Parathyroid adenoma (tissue), 2 donors: ENCODE measurements at regions not wholly inside any gene's neighbourhood (a gene's known extent, or its start where the extent isn't known, plus 50 kb on each side); places are given as distances from the start of the nearest gene placed in this dataset.

Source experiments
- H2AFZ ChIP-seq: fragments of 300-600 bp; sonication (generic); one replicate; pipeline ENCODE4 v1.7.0; 2017; ENCODE audit warnings: antibody characterized with exemption, mild to moderate bottlenecking
- H3K27ac ChIP-seq: fragments of 300-600 bp; sonication (generic); one replicate; pipeline ENCODE4 v1.7.0; 2017
- H3K27me3 ChIP-seq: fragments of 300-600 bp; sonication (generic); one replicate; pipeline ENCODE4 v1.7.0; 2017; ENCODE audit warnings: low read length; ENCODE audit not compliant: control insufficient read depth, insufficient read depth
- H3K36me3 ChIP-seq: fragments of 300-600 bp; sonication (generic); one replicate; pipeline ENCODE4 v1.7.0; 2017; ENCODE audit warnings: low read length; ENCODE audit not compliant: control insufficient read depth, insufficient read depth
- H3K4me1 ChIP-seq: fragments of 300-600 bp; sonication (generic); one replicate; pipeline ENCODE4 v1.7.0; 2017; ENCODE audit warnings: control low read depth
- H3K4me2 ChIP-seq: fragments of 300-600 bp; sonication (generic); one replicate; pipeline ENCODE4 v1.7.0; 2017; ENCODE audit warnings: low read length
- H3K4me3 ChIP-seq: fragments of 300-600 bp; sonication (generic); one replicate; pipeline ENCODE4 v1.7.0; 2017; ENCODE audit warnings: low read depth, low read length
- H3K79me2 ChIP-seq: fragments of 300-600 bp; sonication (generic); one replicate; pipeline ENCODE4 v1.7.0; 2017; ENCODE audit warnings: control low read depth
- H3K9ac ChIP-seq: fragments of 300-600 bp; sonication (generic); one replicate; pipeline ENCODE4 v1.7.0; 2017; ENCODE audit warnings: mild to moderate bottlenecking
- H3K9me3 ChIP-seq: fragments of 300-600 bp; sonication (generic); one replicate; pipeline ENCODE4 v1.7.0; 2017; ENCODE audit warnings: low read length; ENCODE audit not compliant: control insufficient read depth
- TF ChIP-seq, protein P1 (sequence below): fragments of 300-600 bp; sonication (generic); IDR thresholded peaks from one replicate; pipeline ENCODE4 v1.7.0; 2017; ENCODE audit warnings: antibody characterized with exemption, mild to moderate bottlenecking
- donor health status: primary hyperparathyroidism.

DNA sequence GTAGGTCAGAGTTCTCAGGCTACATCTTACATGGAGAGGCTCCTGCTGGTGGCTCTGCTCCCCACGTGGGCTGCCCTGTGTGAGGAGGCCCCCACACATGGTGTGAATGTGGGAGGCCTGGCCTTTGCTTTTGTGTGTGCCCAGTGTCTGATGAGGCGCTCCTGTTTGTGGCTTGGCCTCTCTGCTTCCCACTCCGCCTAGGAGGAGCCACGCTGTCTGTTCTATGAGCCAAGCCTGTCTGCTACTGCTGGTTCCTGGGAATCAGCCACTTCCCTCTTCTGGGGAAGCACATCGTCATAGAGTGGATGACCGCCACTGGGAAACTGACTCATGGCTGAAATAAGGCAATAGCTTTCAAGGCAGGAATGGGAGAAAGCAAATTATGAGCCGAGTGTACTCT is 87.1 kb downstream of the CYP26A1 start:
- Histone ChIP-seq H3K4me1 (no peaks in the 10 kb centered on the region), H2AFZ (no peak overlapping the region), H3K27ac (no peak overlapping the region), H3K9ac (no peak overlapping the region), H3K27me3 (no peaks in the 10 kb centered on the region), H3K9me3 (no peaks in the 10 kb centered on the region), H3K36me3 (no peaks in the 10 kb centered on the region), H3K4me2 (no peak overlapping the region), H3K4me3 (no peak overlapping the region), H3K79me2 (no peaks in the 10 kb centered on the region)
- TF ChIP-seq, protein P1, sequence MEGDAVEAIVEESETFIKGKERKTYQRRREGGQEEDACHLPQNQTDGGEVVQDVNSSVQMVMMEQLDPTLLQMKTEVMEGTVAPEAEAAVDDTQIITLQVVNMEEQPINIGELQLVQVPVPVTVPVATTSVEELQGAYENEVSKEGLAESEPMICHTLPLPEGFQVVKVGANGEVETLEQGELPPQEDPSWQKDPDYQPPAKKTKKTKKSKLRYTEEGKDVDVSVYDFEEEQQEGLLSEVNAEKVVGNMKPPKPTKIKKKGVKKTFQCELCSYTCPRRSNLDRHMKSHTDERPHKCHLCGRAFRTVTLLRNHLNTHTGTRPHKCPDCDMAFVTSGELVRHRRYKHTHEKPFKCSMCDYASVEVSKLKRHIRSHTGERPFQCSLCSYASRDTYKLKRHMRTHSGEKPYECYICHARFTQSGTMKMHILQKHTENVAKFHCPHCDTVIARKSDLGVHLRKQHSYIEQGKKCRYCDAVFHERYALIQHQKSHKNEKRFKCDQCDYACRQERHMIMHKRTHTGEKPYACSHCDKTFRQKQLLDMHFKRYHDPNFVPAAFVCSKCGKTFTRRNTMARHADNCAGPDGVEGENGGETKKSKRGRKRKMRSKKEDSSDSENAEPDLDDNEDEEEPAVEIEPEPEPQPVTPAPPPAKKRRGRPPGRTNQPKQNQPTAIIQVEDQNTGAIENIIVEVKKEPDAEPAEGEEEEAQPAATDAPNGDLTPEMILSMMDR = no peak

GRCh38 chr10:93165367-93165766 is 91.7 kb downstream of the CYP26A1 start:
- H3K27ac ChIP-seq = no peak overlapping the region
- no peaks in the 10 kb centered on the region for H3K36me3 ChIP-seq
- H3K79me2 ChIP-seq = no peaks in the 10 kb centered on the region
- TF ChIP-seq, protein P1 = no peak
- H3K4me2 ChIP-seq = no peak overlapping the region
- H3K4me1 ChIP-seq = no peaks in the 10 kb centered on the region
- no peak overlapping the region for H3K4me3 ChIP-seq
- H3K27me3 ChIP-seq = no peaks in the 10 kb centered on the region
- no peak overlapping the region for H2AFZ ChIP-seq
- no peak overlapping the region for H3K9ac ChIP-seq
- no peaks in the 10 kb centered on the region for H3K9me3 ChIP-seq

- no peaks in the 10 kb centered on the region for H3K27me3 ChIP-seq
- TF ChIP-seq, protein P1 = no peak
- no peak overlapping the region for H3K4me3 ChIP-seq
- H3K79me2 ChIP-seq = no peaks in the 10 kb centered on the region
- no peaks in the 10 kb centered on the region for H3K4me1 ChIP-seq
- H3K9me3 ChIP-seq = no peaks in the 10 kb centered on the region
- H2AFZ ChIP-seq = no peak overlapping the region
- no peak overlapping the region for H3K27ac ChIP-seq
- H3K9ac ChIP-seq = no peak overlapping the region
- H3K4me2 ChIP-seq = no peak overlapping the region
- no peaks in the 10 kb centered on the region for H3K36me3 ChIP-seq
These were observed 92.4 kb downstream of the CYP26A1 start for GRCh38 chr10:93166134-93166533.

DNA sequence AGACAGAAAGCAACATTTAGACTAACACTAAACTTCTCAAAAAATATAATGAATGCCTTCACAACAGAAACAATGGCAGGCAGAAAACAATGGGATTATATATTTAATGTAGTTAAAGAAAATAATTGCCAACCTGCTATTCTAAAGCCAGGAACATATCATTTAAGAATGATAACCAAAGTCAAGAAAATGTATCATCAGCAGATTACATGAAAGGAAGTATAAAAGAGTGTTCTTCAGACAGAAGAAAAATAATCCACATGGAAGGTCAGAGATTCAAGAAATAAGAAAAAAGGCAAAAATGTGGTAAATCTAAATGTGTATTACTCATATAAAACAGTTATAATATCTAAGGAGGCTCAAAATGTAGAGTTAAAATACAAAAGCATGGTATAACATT is 98.1 kb downstream of the CYP26A1 start:
- Histone ChIP-seq H3K4me1 (no peaks in the 10 kb centered on the region), H3K9me3 (peaks cover 4% of the 10 kb centered on the region), H2AFZ (no peak overlapping the region), H3K9ac (no peak overlapping the region), H3K27ac (no peak overlapping the region), H3K36me3 (no peaks in the 10 kb centered on the region), H3K79me2 (no peaks in the 10 kb centered on the region), H3K4me3 (no peak overlapping the region), H3K27me3 (no peaks in the 10 kb centered on the region), H3K4me2 (no peak overlapping the region)
- TF ChIP-seq, protein P1 = no peak

GRCh38 chr10:93173967-93174845 is 100.5 kb downstream of the CYP26A1 start:
- Histone ChIP-seq H3K27ac (no peak overlapping the region), H2AFZ (no peak overlapping the region), H3K79me2 (no peaks in the 10 kb centered on the region), H3K36me3 (no peaks in the 10 kb centered on the region), H3K4me2 (no peak overlapping the region), H3K4me3 (no peak overlapping the region), H3K9me3 (peaks cover 4% of the 10 kb centered on the region), H3K27me3 (no peaks in the 10 kb centered on the region), H3K4me1 (no peaks in the 10 kb centered on the region), H3K9ac (no peak overlapping the region)
- TF ChIP-seq, protein P1 = no peak
